ENCODE measurements at regions not wholly inside any gene's neighbourhood (a gene's known extent, or its start where the extent isn't known, plus 50 kb on each side); places are given as distances from the start of the nearest gene placed in this dataset.

- TF ChIP-seq, protein P1, sequence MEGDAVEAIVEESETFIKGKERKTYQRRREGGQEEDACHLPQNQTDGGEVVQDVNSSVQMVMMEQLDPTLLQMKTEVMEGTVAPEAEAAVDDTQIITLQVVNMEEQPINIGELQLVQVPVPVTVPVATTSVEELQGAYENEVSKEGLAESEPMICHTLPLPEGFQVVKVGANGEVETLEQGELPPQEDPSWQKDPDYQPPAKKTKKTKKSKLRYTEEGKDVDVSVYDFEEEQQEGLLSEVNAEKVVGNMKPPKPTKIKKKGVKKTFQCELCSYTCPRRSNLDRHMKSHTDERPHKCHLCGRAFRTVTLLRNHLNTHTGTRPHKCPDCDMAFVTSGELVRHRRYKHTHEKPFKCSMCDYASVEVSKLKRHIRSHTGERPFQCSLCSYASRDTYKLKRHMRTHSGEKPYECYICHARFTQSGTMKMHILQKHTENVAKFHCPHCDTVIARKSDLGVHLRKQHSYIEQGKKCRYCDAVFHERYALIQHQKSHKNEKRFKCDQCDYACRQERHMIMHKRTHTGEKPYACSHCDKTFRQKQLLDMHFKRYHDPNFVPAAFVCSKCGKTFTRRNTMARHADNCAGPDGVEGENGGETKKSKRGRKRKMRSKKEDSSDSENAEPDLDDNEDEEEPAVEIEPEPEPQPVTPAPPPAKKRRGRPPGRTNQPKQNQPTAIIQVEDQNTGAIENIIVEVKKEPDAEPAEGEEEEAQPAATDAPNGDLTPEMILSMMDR (tag by site-specific recombination; IDR thresholded peaks at IDR 0.05) = no peak
- TF ChIP-seq ZNF768 (tag by site-specific recombination; IDR thresholded peaks at IDR 0.05) (no peak), ZNF600 (tag by site-specific recombination; IDR thresholded peaks at IDR 0.05) (no peak), IKZF3 (tag by site-specific recombination; IDR thresholded peaks at IDR 0.05) (no peak), ZNF670 (tag by site-specific recombination; IDR thresholded peaks at IDR 0.05; ENCODE audit: low read depth) (no peak), ZBTB1 (tag by site-specific recombination; IDR thresholded peaks at IDR 0.05) (no peak), ZXDB (tag by site-specific recombination; IDR thresholded peaks at IDR 0.05) (no peak)
- TF ChIP-seq, protein P2, sequence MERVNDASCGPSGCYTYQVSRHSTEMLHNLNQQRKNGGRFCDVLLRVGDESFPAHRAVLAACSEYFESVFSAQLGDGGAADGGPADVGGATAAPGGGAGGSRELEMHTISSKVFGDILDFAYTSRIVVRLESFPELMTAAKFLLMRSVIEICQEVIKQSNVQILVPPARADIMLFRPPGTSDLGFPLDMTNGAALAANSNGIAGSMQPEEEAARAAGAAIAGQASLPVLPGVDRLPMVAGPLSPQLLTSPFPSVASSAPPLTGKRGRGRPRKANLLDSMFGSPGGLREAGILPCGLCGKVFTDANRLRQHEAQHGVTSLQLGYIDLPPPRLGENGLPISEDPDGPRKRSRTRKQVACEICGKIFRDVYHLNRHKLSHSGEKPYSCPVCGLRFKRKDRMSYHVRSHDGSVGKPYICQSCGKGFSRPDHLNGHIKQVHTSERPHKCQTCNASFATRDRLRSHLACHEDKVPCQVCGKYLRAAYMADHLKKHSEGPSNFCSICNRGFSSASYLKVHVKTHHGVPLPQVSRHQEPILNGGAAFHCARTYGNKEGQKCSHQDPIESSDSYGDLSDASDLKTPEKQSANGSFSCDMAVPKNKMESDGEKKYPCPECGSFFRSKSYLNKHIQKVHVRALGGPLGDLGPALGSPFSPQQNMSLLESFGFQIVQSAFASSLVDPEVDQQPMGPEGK (tag by site-specific recombination; IDR thresholded peaks at IDR 0.05) = no peak
- TF ChIP-seq, protein P3, sequence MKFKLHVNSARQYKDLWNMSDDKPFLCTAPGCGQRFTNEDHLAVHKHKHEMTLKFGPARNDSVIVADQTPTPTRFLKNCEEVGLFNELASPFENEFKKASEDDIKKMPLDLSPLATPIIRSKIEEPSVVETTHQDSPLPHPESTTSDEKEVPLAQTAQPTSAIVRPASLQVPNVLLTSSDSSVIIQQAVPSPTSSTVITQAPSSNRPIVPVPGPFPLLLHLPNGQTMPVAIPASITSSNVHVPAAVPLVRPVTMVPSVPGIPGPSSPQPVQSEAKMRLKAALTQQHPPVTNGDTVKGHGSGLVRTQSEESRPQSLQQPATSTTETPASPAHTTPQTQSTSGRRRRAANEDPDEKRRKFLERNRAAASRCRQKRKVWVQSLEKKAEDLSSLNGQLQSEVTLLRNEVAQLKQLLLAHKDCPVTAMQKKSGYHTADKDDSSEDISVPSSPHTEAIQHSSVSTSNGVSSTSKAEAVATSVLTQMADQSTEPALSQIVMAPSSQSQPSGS (tag by site-specific recombination; IDR thresholded peaks at IDR 0.05; ENCODE audit: low read depth) = no peak
- TF ChIP-seq, protein P4, sequence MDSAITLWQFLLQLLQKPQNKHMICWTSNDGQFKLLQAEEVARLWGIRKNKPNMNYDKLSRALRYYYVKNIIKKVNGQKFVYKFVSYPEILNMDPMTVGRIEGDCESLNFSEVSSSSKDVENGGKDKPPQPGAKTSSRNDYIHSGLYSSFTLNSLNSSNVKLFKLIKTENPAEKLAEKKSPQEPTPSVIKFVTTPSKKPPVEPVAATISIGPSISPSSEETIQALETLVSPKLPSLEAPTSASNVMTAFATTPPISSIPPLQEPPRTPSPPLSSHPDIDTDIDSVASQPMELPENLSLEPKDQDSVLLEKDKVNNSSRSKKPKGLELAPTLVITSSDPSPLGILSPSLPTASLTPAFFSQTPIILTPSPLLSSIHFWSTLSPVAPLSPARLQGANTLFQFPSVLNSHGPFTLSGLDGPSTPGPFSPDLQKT (IDR thresholded peaks at IDR 0.05; ENCODE audit: borderline replicate concordance, low read depth, low read length) = no peak
Observed at GRCh38 chr6:121614115-121614514, 178.7 kb downstream of the GJA1 start.
